H9 (cell line): ENCODE measurements at regions not wholly inside any gene's neighbourhood (a gene's known extent, or its start where the extent isn't known, plus 50 kb on each side); places are given as distances from the start of the nearest gene placed in this dataset.

ENCODE experiments used
- DNase-seq: peaks from one replicate; pipeline ENCODE4 v3.0.0-alpha.2; 2017
- H2AFZ ChIP-seq: one replicate; pipeline ENCODE4 v1.6.1; 2013; ENCODE audit warnings: mild to moderate bottlenecking, low read length, control low read depth, moderate library complexity
- H2AK5ac ChIP-seq: 2 replicates; pipeline ENCODE4 v1.6.1; 2013; ENCODE audit warnings: low read length, control low read depth, mixed read lengths; ENCODE audit not compliant: insufficient read length
- H2BK120ac ChIP-seq: one replicate; pipeline ENCODE4 v1.6.1; 2013; ENCODE audit warnings: low read depth, mild to moderate bottlenecking, low read length, control low read depth, inconsistent platforms; ENCODE audit not compliant: poor library complexity, severe bottlenecking
- H2BK12ac ChIP-seq: 2 replicates; pipeline ENCODE4 v1.6.1; 2013; ENCODE audit warnings: low read length, control low read depth, mixed read lengths, low read depth; ENCODE audit not compliant: insufficient read length
- H2BK15ac ChIP-seq: 2 replicates; pipeline ENCODE4 v1.6.1; 2013; ENCODE audit warnings: low read depth, low read length, control low read depth
- H2BK20ac ChIP-seq: one replicate; pipeline ENCODE4 v1.6.1; 2013; ENCODE audit warnings: low read depth, mild to moderate bottlenecking, low read length, control low read depth, inconsistent platforms; ENCODE audit not compliant: poor library complexity, severe bottlenecking
- H2BK5ac ChIP-seq: 2 replicates; pipeline ENCODE4 v1.6.1; 2013; ENCODE audit warnings: low read length, control low read depth, mixed read lengths; ENCODE audit not compliant: insufficient read length
- H3K14ac ChIP-seq: 2 replicates; pipeline ENCODE4 v1.6.1; 2013; ENCODE audit warnings: low read length, control low read depth; ENCODE audit not compliant: insufficient read depth
- H3K18ac ChIP-seq: 2 replicates; pipeline ENCODE4 v1.6.1; 2013; ENCODE audit warnings: low read depth, mild to moderate bottlenecking, mixed read lengths, low read length, control low read depth; ENCODE audit not compliant: insufficient read length
- H3K23ac ChIP-seq: 2 replicates; pipeline ENCODE4 v1.6.1; 2013; ENCODE audit warnings: low read length, control low read depth, mixed read lengths, low read depth; ENCODE audit not compliant: insufficient read length
- H3K23me2 ChIP-seq: 2 replicates; pipeline ENCODE4 v1.6.1; 2013; ENCODE audit warnings: low read depth, mild to moderate bottlenecking, mixed read lengths, low read length, control low read depth; ENCODE audit not compliant: insufficient read length, poor library complexity, severe bottlenecking
- H3K27ac ChIP-seq: 2 replicates; pipeline ENCODE4 v1.5.1; 2013; ENCODE audit warnings: low read length, control low read depth, mixed read lengths, low read depth; ENCODE audit not compliant: insufficient read length
- H3K27me3 ChIP-seq: 2 replicates; pipeline ENCODE4 v1.6.1; 2013; ENCODE audit warnings: low read length, control low read depth, inconsistent platforms; ENCODE audit not compliant: insufficient read depth
- H3K4ac ChIP-seq: 2 replicates; pipeline ENCODE4 v1.6.1; 2013; ENCODE audit warnings: low read depth, mild to moderate bottlenecking, control low read depth, inconsistent platforms, low read length, moderate library complexity
- H3K4me1 ChIP-seq: 2 replicates; pipeline ENCODE4 v1.6.1; 2013; ENCODE audit warnings: low read length, control low read depth, inconsistent platforms; ENCODE audit not compliant: insufficient read depth
- H3K4me2 ChIP-seq: 2 replicates; pipeline ENCODE4 v1.6.1; 2013; ENCODE audit warnings: low read length, control low read depth, mixed read lengths; ENCODE audit not compliant: insufficient read length, insufficient read depth
- H3K56ac ChIP-seq: 2 replicates; pipeline ENCODE4 v1.6.1; 2013; ENCODE audit warnings: low read depth, mild to moderate bottlenecking, mixed read lengths, low read length, control low read depth; ENCODE audit not compliant: insufficient read length
- H3K79me1 ChIP-seq: 2 replicates; pipeline ENCODE4 v1.6.1; 2013; ENCODE audit warnings: low read depth, mild to moderate bottlenecking, moderate library complexity, low read length, control low read depth, inconsistent platforms; ENCODE audit not compliant: insufficient read depth, poor library complexity, severe bottlenecking
- H3K79me2 ChIP-seq: 2 replicates; pipeline ENCODE4 v1.6.1; 2013; ENCODE audit warnings: low read length, control low read depth, inconsistent platforms; ENCODE audit not compliant: insufficient read depth
- H3K9ac ChIP-seq: 2 replicates; pipeline ENCODE4 v1.6.1; 2013; ENCODE audit warnings: low read length, control low read depth, mixed read lengths; ENCODE audit not compliant: insufficient read length; ENCODE audit errors: extremely low read depth
- H3K9me3 ChIP-seq: one replicate; pipeline ENCODE4 v1.6.1; 2013; ENCODE audit warnings: low read depth, low read length, inconsistent platforms; ENCODE audit not compliant: control insufficient read depth
- H3T11ph ChIP-seq: one replicate; pipeline ENCODE4 v1.6.1; 2013; ENCODE audit warnings: mild to moderate bottlenecking, low read length, control low read depth, inconsistent platforms
- H4K20me1 ChIP-seq: one replicate; pipeline ENCODE4 v1.6.1; 2013; ENCODE audit not compliant: control insufficient read depth, insufficient read length, insufficient read depth
- H4K5ac ChIP-seq: 2 replicates; pipeline ENCODE4 v1.6.1; 2013; ENCODE audit warnings: low read depth, mild to moderate bottlenecking, mixed read lengths, low read length, control low read depth; ENCODE audit not compliant: insufficient read length
- H4K8ac ChIP-seq: replicated peaks from 2 replicates; pipeline ENCODE4 v1.6.1; 2013; ENCODE audit warnings: low read length, control low read depth, mixed read lengths, low read depth; ENCODE audit not compliant: insufficient read length
- H4K91ac ChIP-seq: 2 replicates; pipeline ENCODE4 v1.6.1; 2013; ENCODE audit warnings: low read depth, mild to moderate bottlenecking, moderate library complexity, mixed read lengths, low read length, control low read depth; ENCODE audit not compliant: insufficient read length
- H3K27ac Mint-ChIP-seq, 3 experiments: 2 replicates in 2 of 3; 3 replicates in 1 of 3; pipeline ENCODE4 v1.8.0; 2020 to 2021; ENCODE audit warnings: mixed read lengths in 3 of 3, mild to moderate bottlenecking in 1 of 3, moderate library complexity in 1 of 3
- H3K27me3 Mint-ChIP-seq: 2 replicates; pipeline ENCODE4 v1.8.0; 2021; ENCODE audit warnings: low read depth, mild to moderate bottlenecking, moderate library complexity, mixed read lengths
- H3K36me3 Mint-ChIP-seq, 3 experiments: 2 replicates in 2 of 3; 3 replicates in 1 of 3; pipeline ENCODE4 v1.8.0; 2020 to 2021; ENCODE audit warnings: low read depth in 3 of 3, mixed read lengths in 3 of 3; ENCODE audit not compliant: insufficient read depth in 1 of 3
- H3K4me1 Mint-ChIP-seq, 2 experiments: 2 replicates each; pipeline ENCODE4 v1.8.0; 2020; ENCODE audit warnings: mixed read lengths in 2 of 2
- H3K4me3 Mint-ChIP-seq, 2 experiments: 2 replicates in 1 of 2; 3 replicates in 1 of 2; pipeline ENCODE4 v1.8.0; 2020 to 2021; ENCODE audit warnings: mild to moderate bottlenecking in 2 of 2, mixed read lengths in 2 of 2, moderate library complexity in 1 of 2
- H3K9me3 Mint-ChIP-seq, 2 experiments: 2 replicates in 1 of 2; 3 replicates in 1 of 2; pipeline ENCODE4 v1.8.0; 2020; ENCODE audit warnings: mild to moderate bottlenecking in 2 of 2, mixed read lengths in 2 of 2, moderate library complexity in 1 of 2
- WGBS: extraction: QIAGEN DNeasy Blood & Tissue Kit; methylation state at CpG from one replicate; pipeline ENCODE4 v1.1.7; 2013; ENCODE audit warnings: missing lambda C conversion rate, low lambda C conversion rate, mixed read lengths; ENCODE audit not compliant: insufficient read length; ENCODE audit errors: extremely low coverage; 5-methylcytosine and 5-hydroxymethylcytosine counted together
- TF ChIP-seq, protein P1 (sequence below): fragments of 200-600 bp; sonication (generic); conservative IDR thresholded peaks from 3 replicates; pipeline ENCODE4 v1.8.0; 2021; ENCODE audit warnings: antibody characterized with exemption, mild to moderate bottlenecking

DNA sequence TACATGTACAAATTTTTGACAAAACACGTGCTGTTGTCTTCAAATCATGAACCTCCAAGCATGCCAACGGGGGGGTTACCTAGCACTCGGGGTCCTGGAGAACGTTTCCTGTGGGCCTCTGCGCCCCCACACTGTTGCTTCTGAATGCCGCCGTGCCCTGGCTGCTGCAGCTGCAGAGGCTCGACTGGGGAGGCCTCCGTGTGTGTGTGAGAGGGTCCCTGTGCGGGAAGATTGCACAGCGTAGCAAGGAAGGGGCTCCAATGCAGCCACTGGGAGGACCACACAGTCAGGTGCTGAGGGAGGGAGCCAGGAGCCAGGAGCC, 1322.2 kb downstream of the TBC1D22A start:
- H3K9me3 Mint-ChIP-seq = no peaks in the 10 kb centered on the region

More for the DNA sequence above, 1322.2 kb downstream of the TBC1D22A start:
- DNase-seq = no peak
- Histone ChIP-seq H3K27ac (no peak overlapping the region), H3K9ac (no peak overlapping the region), H3K23ac (no peak overlapping the region), H3K4me1 (no peaks in the 10 kb centered on the region), H3K56ac (no peak overlapping the region), H4K5ac (no peak overlapping the region), H2AFZ (no peak overlapping the region), H3K4ac (no peak overlapping the region), H2BK15ac (no peak overlapping the region), H3K79me1 (no peaks in the 10 kb centered on the region), H3K18ac (peak overlapping the region; percentile 4), H2BK120ac (no peak overlapping the region), H2BK12ac (no peak overlapping the region), H2BK20ac (no peak overlapping the region), H3K23me2 (no peaks in the 10 kb centered on the region), H3K9me3 (no peaks in the 10 kb centered on the region), H2AK5ac (no peak overlapping the region), H4K8ac (no peak overlapping the region), H3K79me2 (no peaks in the 10 kb centered on the region), H3K14ac (no peak overlapping the region), H4K91ac (no peak overlapping the region), H3K27me3 (no peaks in the 10 kb centered on the region), H3T11ph (no peak overlapping the region), H4K20me1 (no peaks in the 10 kb centered on the region), H2BK5ac (no peak overlapping the region), H3K4me2 (no peak overlapping the region)
- TF ChIP-seq, protein P1, sequence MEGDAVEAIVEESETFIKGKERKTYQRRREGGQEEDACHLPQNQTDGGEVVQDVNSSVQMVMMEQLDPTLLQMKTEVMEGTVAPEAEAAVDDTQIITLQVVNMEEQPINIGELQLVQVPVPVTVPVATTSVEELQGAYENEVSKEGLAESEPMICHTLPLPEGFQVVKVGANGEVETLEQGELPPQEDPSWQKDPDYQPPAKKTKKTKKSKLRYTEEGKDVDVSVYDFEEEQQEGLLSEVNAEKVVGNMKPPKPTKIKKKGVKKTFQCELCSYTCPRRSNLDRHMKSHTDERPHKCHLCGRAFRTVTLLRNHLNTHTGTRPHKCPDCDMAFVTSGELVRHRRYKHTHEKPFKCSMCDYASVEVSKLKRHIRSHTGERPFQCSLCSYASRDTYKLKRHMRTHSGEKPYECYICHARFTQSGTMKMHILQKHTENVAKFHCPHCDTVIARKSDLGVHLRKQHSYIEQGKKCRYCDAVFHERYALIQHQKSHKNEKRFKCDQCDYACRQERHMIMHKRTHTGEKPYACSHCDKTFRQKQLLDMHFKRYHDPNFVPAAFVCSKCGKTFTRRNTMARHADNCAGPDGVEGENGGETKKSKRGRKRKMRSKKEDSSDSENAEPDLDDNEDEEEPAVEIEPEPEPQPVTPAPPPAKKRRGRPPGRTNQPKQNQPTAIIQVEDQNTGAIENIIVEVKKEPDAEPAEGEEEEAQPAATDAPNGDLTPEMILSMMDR = no peak
- no peaks in the 10 kb centered on the region for H3K36me3 Mint-ChIP-seq
- H3K27ac Mint-ChIP-seq = peak overlapping the region in 1 of 3 experiments; percentile 52; a peak in 2 of 7 replicates
- H3K4me1 Mint-ChIP-seq = peaks cover 30 to 34% of the 10 kb centered on the region in 2 experiments
- peaks cover 2% of the 10 kb centered on the region for H3K27me3 Mint-ChIP-seq
- no peak overlapping the region for H3K4me3 Mint-ChIP-seq
- no CpG with 5 or more reads among the region's 11 CpGs for WGBS
